Fibroblast of gingiva (primary cell): ENCODE measurements at regions not wholly inside any gene's neighbourhood (a gene's known extent, or its start where the extent isn't known, plus 50 kb on each side); places are given as distances from the start of the nearest gene placed in this dataset.
"Not testable (repeated sequence)": the region's sequence is repeated elsewhere in the genome, so short reads cannot be mapped to it uniquely, and the experiment has no call there.

ENCODE experiments used
- DNase-seq: peaks from one replicate; pipeline ENCODE4 v3.0.0-alpha.2; 2011; ENCODE audit warnings: low read depth

GRCh38 chr2:21332993-21333625 is 209.3 kb downstream of the TDRD15 start:
- DNase-seq, result no peak

GRCh38 chr2:21333684-21334083 is 209.9 kb downstream of the TDRD15 start:
- DNase-seq, result no peak

GRCh38 chr2:21346984-21347383 is 223.2 kb downstream of the TDRD15 start:
- DNase-seq, result no peak

GRCh38 chr2:21353879-21354679 is 230.3 kb downstream of the TDRD15 start:
- no peak for DNase-seq

GRCh38 chr2:21356086-21356856 is 232.5 kb downstream of the TDRD15 start:
- no peak for DNase-seq

GRCh38 chr2:21356857-21357255 is 233.1 kb downstream of the TDRD15 start:
- no peak for DNase-seq

- no peak for DNase-seq
Measured at GRCh38 chr2:21358976-21359375, 235.2 kb downstream of the TDRD15 start.

- DNase-seq, result no peak
Measured at GRCh38 chr2:21361384-21361783, 237.6 kb downstream of the TDRD15 start.

GRCh38 chr2:21361957-21362486 is 238.3 kb downstream of the TDRD15 start:
- no peak for DNase-seq

- DNase-seq, result no peak
Measured at GRCh38 chr2:21363364-21363763, 239.6 kb downstream of the TDRD15 start.

- no peak for DNase-seq
Measured at GRCh38 chr2:21367421-21367820, 243.7 kb downstream of the TDRD15 start.

GRCh38 chr2:21369787-21370186 is 246.0 kb downstream of the TDRD15 start:
- DNase-seq, result no peak

- DNase-seq, result no peak
Measured at GRCh38 chr2:21371499-21372003, 247.8 kb downstream of the TDRD15 start.

- no peak for DNase-seq
Measured at GRCh38 chr2:21372654-21373053, 248.9 kb downstream of the TDRD15 start.

- DNase-seq, result no peak
Measured at GRCh38 chr2:21376864-21377263, 253.1 kb downstream of the TDRD15 start.

- DNase-seq, result no peak
Measured at GRCh38 chr2:21379140-21379539, 255.4 kb downstream of the TDRD15 start.

GRCh38 chr2:21379668-21380067 is 255.9 kb downstream of the TDRD15 start:
- DNase-seq, result not testable (repeated sequence)

- no peak for DNase-seq
Measured at GRCh38 chr2:21381421-21381820, 257.7 kb downstream of the TDRD15 start.

- DNase-seq, result no peak
Measured at GRCh38 chr2:21382701-21383520, 259.1 kb downstream of the TDRD15 start.

GRCh38 chr2:21386666-21387065 is 262.9 kb downstream of the TDRD15 start:
- DNase-seq, result no peak

- DNase-seq, result no peak
Measured at GRCh38 chr2:21392649-21393048, 268.9 kb downstream of the TDRD15 start.

- no peak for DNase-seq
Measured at GRCh38 chr2:21393173-21393572, 269.4 kb downstream of the TDRD15 start.
